ENCODE measurements at regions not wholly inside any gene's neighbourhood (a gene's known extent, or its start where the extent isn't known, plus 50 kb on each side); places are given as distances from the start of the nearest gene placed in this dataset.
"Not testable (repeated sequence)": the region's sequence is repeated elsewhere in the genome, so short reads cannot be mapped to it uniquely, and the experiment has no call there.

- TF ChIP-seq CTCF (conservative IDR thresholded peaks at IDR 0.05; ENCODE audit: low read depth, low read length): no peak
These were observed 371.5 kb downstream of the RAB38 start for GRCh38 chr11:87803748-87804147.

DNA sequence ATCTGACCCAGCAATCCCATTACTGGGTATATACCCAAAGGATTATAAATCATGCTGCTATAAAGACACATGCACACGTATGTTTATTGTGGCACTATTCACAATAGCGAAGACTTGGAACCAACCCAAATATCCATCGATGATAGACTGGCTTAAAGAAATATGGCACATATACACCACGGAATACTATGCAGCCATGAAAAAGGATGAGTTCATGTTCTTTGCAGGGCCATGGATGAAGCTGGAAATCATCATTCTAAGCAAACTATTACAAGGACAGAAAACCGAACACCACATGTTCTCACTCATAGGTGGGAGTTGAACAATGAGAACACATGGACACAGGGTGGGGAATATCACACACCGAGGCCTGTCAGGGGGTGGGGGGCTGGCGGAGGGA is 390.4 kb downstream of the RAB38 start:
- not testable (repeated sequence) for H3K4me3 ChIP-seq (ENCODE audit: low read depth, low read length); DNase-seq (ENCODE audit: low read depth)

More at GRCh38 chr11:87803748-87804147, 371.5 kb downstream of the RAB38 start:
- H3K4me3 ChIP-seq (ENCODE audit: low read depth, low read length): no peak overlapping the region
- no peak for DNase-seq (ENCODE audit: low read depth)

- no peak for DNase-seq (ENCODE audit: low read depth)
- H3K4me3 ChIP-seq (ENCODE audit: low read depth, low read length): no peak overlapping the region
- no peak for TF ChIP-seq CTCF (conservative IDR thresholded peaks at IDR 0.05; ENCODE audit: low read depth, low read length)
These were observed 395.2 kb downstream of the RAB38 start for GRCh38 chr11:87780068-87780413.

- no peak for TF ChIP-seq CTCF (conservative IDR thresholded peaks at IDR 0.05; ENCODE audit: low read depth, low read length)
- no peak for DNase-seq (ENCODE audit: low read depth)
- H3K4me3 ChIP-seq (ENCODE audit: low read depth, low read length): no peak overlapping the region
These were observed 395.8 kb downstream of the RAB38 start for GRCh38 chr11:87779276-87780067.

DNA sequence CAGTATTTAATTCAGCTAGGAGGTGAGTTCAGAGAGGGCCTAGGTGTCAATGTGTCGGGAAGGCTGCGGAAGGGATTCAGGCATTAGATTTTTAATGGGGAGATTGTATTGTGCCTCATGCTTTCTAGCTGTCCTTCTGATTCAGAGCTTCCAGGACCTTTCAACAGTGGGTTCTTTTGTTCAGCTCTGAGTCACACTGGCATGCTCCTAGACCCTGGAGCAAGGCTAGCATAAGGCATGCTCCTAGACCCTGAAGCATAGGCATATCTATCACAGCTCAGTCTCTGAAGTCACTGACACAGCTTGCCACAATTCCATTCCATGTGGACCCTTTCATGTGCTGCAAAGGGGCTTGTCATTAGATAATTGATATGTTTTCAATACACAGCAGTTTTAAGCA is 396.9 kb downstream of the RAB38 start:
- no peak for DNase-seq (ENCODE audit: low read depth)
- no peak overlapping the region for H3K4me3 ChIP-seq (ENCODE audit: low read depth, low read length)
- TF ChIP-seq CTCF (conservative IDR thresholded peaks at IDR 0.05; ENCODE audit: low read depth, low read length): no peak

GRCh38 chr11:87775036-87775435 is 400.2 kb downstream of the RAB38 start:
- no peak overlapping the region for H3K4me3 ChIP-seq (ENCODE audit: low read depth, low read length)
- TF ChIP-seq CTCF (conservative IDR thresholded peaks at IDR 0.05; ENCODE audit: low read depth, low read length): no peak
- DNase-seq (ENCODE audit: low read depth): no peak

- no peak for DNase-seq (ENCODE audit: low read depth)
- H3K4me3 ChIP-seq (ENCODE audit: low read depth, low read length): no peak overlapping the region
- no peak for TF ChIP-seq CTCF (conservative IDR thresholded peaks at IDR 0.05; ENCODE audit: low read depth, low read length)
These were observed 405.6 kb downstream of the RAB38 start for GRCh38 chr11:87769661-87770060.

Data from epithelial cell of proximal tubule (primary cell).